IMR-90 (cell line): ENCODE measurements at regions not wholly inside any gene's neighbourhood (a gene's known extent, or its start where the extent isn't known, plus 50 kb on each side); places are given as distances from the start of the nearest gene placed in this dataset.

Experiments
- ATAC-seq: fragments of 200-7000 bp; cut with Tn5 transposase; 2 replicates; pipeline ENCODE4 v1.9.1; 2020; ENCODE audit warnings: low read depth, mild to moderate bottlenecking, moderate library complexity
- BruUV-seq: library from RNA; stranded (reverse); fragments of 400-500 nt; replicated peaks from 2 replicates; lab custom pipeline; 2021; lab: Mats Ljungman, UMichigan
- CTCF ChIA-PET: fragments of 300-600 bp; formaldehyde crosslinking; extraction: SDS; loops from one replicate; lab custom pipeline; 2021; ENCODE audit warnings: antibody characterized with exemption; lab: Yijun Ruan, JAX
- POLR2A ChIA-PET: fragments of 300-600 bp; sonication (Branson Sonifier 250); formaldehyde crosslinking; loops from one replicate; lab custom pipeline; 2022; ENCODE audit warnings: antibody characterized with exemption; ENCODE audit not compliant: unreplicated experiment; lab: Charles Lee
- DNase-seq: peaks from one replicate; pipeline ENCODE4 v3.0.0; 2013
- H2AFZ ChIP-seq: replicated peaks from 2 replicates; pipeline ENCODE3; 2013; ENCODE audit warnings: low read length, mild to moderate bottlenecking; ENCODE audit not compliant: poor library complexity
- H2AK5ac ChIP-seq: 2 replicates; pipeline ENCODE4 v1.6.1; 2013; ENCODE audit warnings: low read depth, low read length, inconsistent platforms
- H2AK9ac ChIP-seq: replicated peaks from 2 replicates; pipeline ENCODE3; 2013; ENCODE audit warnings: mild to moderate bottlenecking, low read depth, low read length, moderate library complexity; ENCODE audit not compliant: poor library complexity
- H2BK120ac ChIP-seq: 2 replicates; pipeline ENCODE4 v1.6.1; 2013; ENCODE audit warnings: low read depth, low read length, inconsistent platforms
- H2BK15ac ChIP-seq: 3 replicates; pipeline ENCODE4 v1.6.1; 2013; ENCODE audit warnings: low read depth, low read length, inconsistent platforms
- H2BK20ac ChIP-seq: 2 replicates; pipeline ENCODE4 v1.6.1; 2013; ENCODE audit warnings: low read depth, mild to moderate bottlenecking, inconsistent platforms, low read length, moderate library complexity
- H2BK5ac ChIP-seq: 2 replicates; pipeline ENCODE4 v1.6.1; 2013; ENCODE audit warnings: mild to moderate bottlenecking, low read depth, low read length, inconsistent platforms; ENCODE audit not compliant: poor library complexity, severe bottlenecking
- H3K14ac ChIP-seq: replicated peaks from 2 replicates; pipeline ENCODE4 v1.6.1; 2013; ENCODE audit warnings: low read depth, low read length, inconsistent platforms
- H3K18ac ChIP-seq: 2 replicates; pipeline ENCODE4 v1.6.1; 2013; ENCODE audit warnings: low read depth, low read length, control low read depth
- H3K23ac ChIP-seq: 2 replicates; pipeline ENCODE4 v1.6.1; 2013; ENCODE audit warnings: low read depth, low read length, inconsistent platforms
- H3K27ac ChIP-seq: 2 replicates; pipeline ENCODE4 v1.5.1; 2013; ENCODE audit warnings: mild to moderate bottlenecking, control low read depth, low read length; ENCODE audit not compliant: insufficient read depth
- H3K27me3 ChIP-seq: 2 replicates; pipeline ENCODE4 v1.6.1; 2013; ENCODE audit warnings: low read length; ENCODE audit not compliant: control insufficient read depth, insufficient read depth
- H3K36me3 ChIP-seq: 2 replicates; pipeline ENCODE4 v1.6.1; 2013; ENCODE audit warnings: low read length, mixed read lengths; ENCODE audit not compliant: control insufficient read depth, insufficient read depth
- H3K4ac ChIP-seq: 2 replicates; pipeline ENCODE4 v1.6.1; 2013; ENCODE audit warnings: low read depth, low read length, inconsistent platforms
- H3K4me1 ChIP-seq: 2 replicates; pipeline ENCODE4 v1.6.1; 2013; ENCODE audit warnings: low read length, mixed read lengths; ENCODE audit not compliant: control insufficient read depth, insufficient read depth
- H3K4me2 ChIP-seq: 2 replicates; pipeline ENCODE4 v1.6.1; 2013; ENCODE audit warnings: low read depth, mild to moderate bottlenecking, control low read depth, low read length, moderate library complexity
- H3K4me3 ChIP-seq: 2 replicates; pipeline ENCODE4 v1.5.1; 2013; ENCODE audit warnings: low read depth, mild to moderate bottlenecking, control low read depth, low read length, moderate library complexity; ENCODE audit not compliant: insufficient read depth
- H3K56ac ChIP-seq: 2 replicates; pipeline ENCODE4 v1.6.1; 2013; ENCODE audit warnings: low read length, inconsistent platforms; ENCODE audit not compliant: insufficient read depth; ENCODE audit errors: extremely low read depth
- H3K79me1 ChIP-seq, 2 experiments: 2 replicates each; pipeline ENCODE4 v1.6.1; 2013; ENCODE audit warnings: low read length in 2 of 2, inconsistent platforms in 1 of 2, low read depth in 1 of 2
- H3K9ac ChIP-seq: 2 replicates; pipeline ENCODE4 v1.6.1; 2013; ENCODE audit warnings: low read depth, low read length, control low read depth
- H3K9me1 ChIP-seq: 2 replicates; pipeline ENCODE4 v1.6.1; 2013; ENCODE audit warnings: low read length, inconsistent platforms; ENCODE audit not compliant: insufficient read depth
- H3K9me3 ChIP-seq: 2 replicates; pipeline ENCODE4 v1.6.1; 2013; ENCODE audit warnings: low read length; ENCODE audit not compliant: control insufficient read depth, insufficient read depth
- H4K20me1 ChIP-seq: 2 replicates; pipeline ENCODE4 v1.6.1; 2013; ENCODE audit warnings: low read length, inconsistent platforms; ENCODE audit not compliant: insufficient read depth
- H4K5ac ChIP-seq: 2 replicates; pipeline ENCODE4 v1.6.1; 2013; ENCODE audit warnings: mild to moderate bottlenecking, low read depth, low read length, control low read depth
- H4K8ac ChIP-seq, 2 experiments: 2 replicates each; pipeline ENCODE4 v1.6.1; 2013; ENCODE audit warnings: low read depth in 2 of 2, low read length in 2 of 2, control low read depth in 1 of 2, inconsistent platforms in 1 of 2
- H4K91ac ChIP-seq: 2 replicates; pipeline ENCODE4 v1.6.1; 2013; ENCODE audit warnings: low read depth, low read length, inconsistent platforms; ENCODE audit not compliant: insufficient read depth
- ELK1 ChIP-seq: fragments of 150-350 bp; IDR thresholded peaks from 2 replicates; pipeline ENCODE4 v1.6.1; 2016; ENCODE audit warnings: low read depth, mild to moderate bottlenecking, low read length, moderate library complexity, borderline replicate concordance
- MXI1 ChIP-seq: IDR thresholded peaks from 2 replicates; pipeline ENCODE4 v1.6.1; 2012; ENCODE audit warnings: low read depth, mild to moderate bottlenecking, low read length, moderate library complexity, borderline replicate concordance
- USF2 ChIP-seq: fragments of 150-350 bp; IDR thresholded peaks from 2 replicates; pipeline ENCODE4 v1.6.1; 2017; ENCODE audit warnings: mild to moderate bottlenecking, antibody characterized with exemption, low read length, low read depth
- WGBS, 2 experiments: methylation state at CpG; one replicate each; pipeline versions ENCODE4 v1.1.5 to v1.1.7; 2013; ENCODE audit warnings: missing lambda C conversion rate in 2 of 2; ENCODE audit not compliant: insufficient read length in 1 of 2; ENCODE audit errors: extremely low coverage in 2 of 2; 5-methylcytosine and 5-hydroxymethylcytosine counted together
- dilution Hi-C: fragments of 300-500 bp; cut with HindIII; formaldehyde crosslinking; loops from one replicate; pipeline ENCODE4 v1.14.3; 2018; ENCODE audit warnings: low sequenced_read_pairs; ENCODE audit not compliant: unreplicated experiment
- in situ Hi-C: fragments of 300-500 bp; cut with MboI; formaldehyde crosslinking; loops from 3 replicates; pipeline ENCODE4 v1.14.3; 2019; ENCODE audit warnings: low sequenced_read_pairs, inconsistent platforms, mixed read lengths
- intact Hi-C: fragments of 100-400 bp; cut with micrococcal nuclease; formaldehyde crosslinking; loops from 2 replicates; pipeline ENCODE4 v1.10.0; 2022

GRCh38 chr6:76466286-76466685 is 393.8 kb upstream of the IMPG1 start:
- no peak overlapping the region for H3K18ac ChIP-seq
- no peak overlapping the region for H3K4ac ChIP-seq
- DNase-seq (no peak), ATAC-seq (no peak)
- no peak overlapping the region for H2AK9ac ChIP-seq
- H3K27me3 ChIP-seq, result no peaks in the 10 kb centered on the region
- dilution Hi-C loops, result no loop called here
- H2BK15ac ChIP-seq, result no peak overlapping the region
- no peaks in the 10 kb centered on the region for H4K20me1 ChIP-seq
- H3K4me2 ChIP-seq, result no peak overlapping the region
- H2BK5ac ChIP-seq, result no peak overlapping the region
- ChIA-PET CTCF (no interaction called here), POLR2A (no interaction called here)
- WGBS, 2 experiments, result 10% methylated on average over 2 of the region's 4 CpGs; no CpG with 5 or more reads in 1 of the 2 experiments
- H4K8ac ChIP-seq, result no peak overlapping the region
- no peak overlapping the region for H3K23ac ChIP-seq
- no TSS peak for BruUV-seq
- intact Hi-C loops, result no loop called here
- no peak overlapping the region for H3K27ac ChIP-seq
- no peak overlapping the region for H2AFZ ChIP-seq
- H3K9me1 ChIP-seq, result no peaks in the 10 kb centered on the region
- in situ Hi-C loops, result no loop called here
- H3K79me1 ChIP-seq, result no peaks in the 10 kb centered on the region
- no peak overlapping the region for H3K9ac ChIP-seq
- TF ChIP-seq MXI1 (no peak), ELK1 (no peak), USF2 (no peak)
- peaks cover 2% of the 10 kb centered on the region; the same call in 1 of the 2 replicates for H3K9me3 ChIP-seq
- no peak overlapping the region for H4K5ac ChIP-seq
- no peaks in the 10 kb centered on the region for H3K36me3 ChIP-seq
- no peak overlapping the region for H3K56ac ChIP-seq
- no peak overlapping the region for H2AK5ac ChIP-seq
- no peak overlapping the region for H3K4me3 ChIP-seq
- H3K4me1 ChIP-seq, result no peaks in the 10 kb centered on the region
- no peak overlapping the region for H2BK20ac ChIP-seq
- no peak overlapping the region for H4K91ac ChIP-seq
- no peak overlapping the region for H3K14ac ChIP-seq
- H2BK120ac ChIP-seq, result no peak overlapping the region
